ENCODE measurements at regions not wholly inside any gene's neighbourhood (a gene's known extent, or its start where the extent isn't known, plus 50 kb on each side); places are given as distances from the start of the nearest gene placed in this dataset.

GRCh38 chr21:35119501-35120047 lies 70.5 kb upstream of the RUNX1 start:
- Histone ChIP-seq H3K4me1 (no peaks in the 10 kb centered on the region), H3K27ac (no peak overlapping the region), H3K4me3 (no peak overlapping the region), H3K9me3 (no peaks in the 10 kb centered on the region), H3K36me3 (no peaks in the 10 kb centered on the region), H3K27me3 (no peaks in the 10 kb centered on the region)
- TF ChIP-seq CTCF (IDR thresholded peaks at IDR 0.05) (no peak), POLR2A (IDR thresholded peaks at IDR 0.05) (no peak)
- DNase-seq = no peak

DNA sequence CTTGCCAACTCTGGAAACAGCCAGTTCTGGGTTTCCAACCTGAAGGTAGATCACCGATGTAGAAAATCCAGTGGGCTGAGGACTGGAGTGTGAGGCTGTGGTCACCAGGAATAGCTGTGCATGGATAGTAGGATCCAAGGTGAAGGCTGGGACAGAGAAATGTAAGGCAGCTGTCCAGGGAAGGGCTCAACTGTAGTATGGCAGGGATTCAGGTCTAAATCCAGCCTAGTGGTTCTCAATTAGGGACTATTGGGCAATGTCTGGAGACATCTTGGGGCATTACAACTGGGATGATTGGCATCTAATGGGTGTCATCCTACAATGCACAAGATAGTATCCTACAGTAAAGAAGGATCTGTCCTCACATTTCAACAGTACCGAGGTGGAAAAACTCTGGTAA lies 67.7 kb upstream of the RUNX1 start:
- H3K4me3 ChIP-seq = no peak overlapping the region
- no peak for TF ChIP-seq CTCF (IDR thresholded peaks at IDR 0.05)
- TF ChIP-seq POLR2A (IDR thresholded peaks at IDR 0.05) = no peak
- DNase-seq = no peak
- H3K36me3 ChIP-seq = no peaks in the 10 kb centered on the region
- no peak overlapping the region for H3K27ac ChIP-seq
- H3K27me3 ChIP-seq = no peaks in the 10 kb centered on the region
- no peaks in the 10 kb centered on the region for H3K9me3 ChIP-seq
- H3K4me1 ChIP-seq = no peaks in the 10 kb centered on the region

DNA sequence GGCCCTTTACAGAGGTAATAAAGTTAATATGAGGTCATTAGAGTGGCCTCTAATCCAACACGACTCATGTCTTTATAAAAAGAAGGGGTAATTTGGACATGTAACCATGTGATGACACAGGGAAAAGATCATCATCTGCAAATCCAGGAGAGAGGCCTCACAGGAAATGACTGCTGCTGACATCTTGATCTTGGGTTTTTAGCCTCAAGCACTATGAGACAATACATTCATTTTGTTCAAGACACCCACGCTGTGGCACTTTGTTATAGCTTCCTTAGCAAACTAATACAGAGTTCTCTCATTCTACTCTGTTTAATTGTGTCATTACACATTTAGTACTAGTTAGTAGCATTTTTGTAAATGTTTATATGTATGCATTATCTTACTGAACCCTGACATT lies 64.0 kb upstream of the RUNX1 start:
- no peak overlapping the region for H3K4me3 ChIP-seq
- H3K9me3 ChIP-seq = no peaks in the 10 kb centered on the region
- H3K36me3 ChIP-seq = no peaks in the 10 kb centered on the region
- H3K27ac ChIP-seq = no peak overlapping the region
- no peaks in the 10 kb centered on the region for H3K4me1 ChIP-seq
- TF ChIP-seq POLR2A (IDR thresholded peaks at IDR 0.05) = no peak
- no peak for TF ChIP-seq CTCF (IDR thresholded peaks at IDR 0.05)
- no peak for DNase-seq
- H3K27me3 ChIP-seq = no peaks in the 10 kb centered on the region

- Histone ChIP-seq H3K4me1 (no peaks in the 10 kb centered on the region), H3K9me3 (no peaks in the 10 kb centered on the region), H3K4me3 (no peak overlapping the region), H3K36me3 (no peaks in the 10 kb centered on the region), H3K27ac (no peak overlapping the region), H3K27me3 (no peaks in the 10 kb centered on the region)
- TF ChIP-seq POLR2A (IDR thresholded peaks at IDR 0.05) (no peak), CTCF (IDR thresholded peaks at IDR 0.05) (no peak)
- DNase-seq = no peak
These were observed 62.3 kb upstream of the RUNX1 start for GRCh38 chr21:35111321-35111930.

GRCh38 chr21:35108887-35109286 lies 59.8 kb upstream of the RUNX1 start:
- Histone ChIP-seq H3K36me3 (no peaks in the 10 kb centered on the region), H3K9me3 (no peaks in the 10 kb centered on the region), H3K27ac (no peak overlapping the region), H3K4me1 (no peaks in the 10 kb centered on the region), H3K27me3 (no peaks in the 10 kb centered on the region), H3K4me3 (no peak overlapping the region)
- no peak for DNase-seq
- TF ChIP-seq CTCF (IDR thresholded peaks at IDR 0.05) = no peak
- no peak for TF ChIP-seq POLR2A (IDR thresholded peaks at IDR 0.05)

DNA sequence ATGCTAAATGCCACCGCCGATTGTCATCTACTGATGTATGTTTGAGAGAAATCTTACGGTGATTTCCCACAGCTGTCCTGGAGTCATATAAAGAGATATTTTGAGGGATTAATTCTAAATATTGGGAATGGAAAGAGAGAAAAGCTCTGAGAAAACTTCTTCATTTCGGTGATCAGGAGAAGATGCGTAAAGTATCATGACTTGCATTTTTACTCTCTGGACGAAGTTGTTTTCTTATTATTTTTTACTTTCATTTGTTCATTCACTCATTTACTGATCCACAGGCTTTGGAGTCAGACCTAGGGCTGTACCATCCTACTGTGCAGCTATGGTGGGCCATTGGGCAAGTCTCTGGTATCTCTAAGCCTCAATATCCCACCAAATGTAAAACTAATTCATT lies 58.4 kb upstream of the RUNX1 start:
- no peak for TF ChIP-seq CTCF (IDR thresholded peaks at IDR 0.05)
- TF ChIP-seq POLR2A (IDR thresholded peaks at IDR 0.05) = no peak

More for the DNA sequence above, 58.4 kb upstream of the RUNX1 start:
- Histone ChIP-seq H3K9me3 (no peaks in the 10 kb centered on the region), H3K4me1 (peaks cover 0 to 4% (median 0%) of the 10 kb centered on the region in 4 donors), H3K27me3 (no peaks in the 10 kb centered on the region), H3K4me3 (no peak overlapping the region), H3K36me3 (no peaks in the 10 kb centered on the region), H3K27ac (no peak overlapping the region)
- DNase-seq = no peak
